GM18861 (cell line): ENCODE measurements at regions not wholly inside any gene's neighbourhood (a gene's known extent, or its start where the extent isn't known, plus 50 kb on each side); places are given as distances from the start of the nearest gene placed in this dataset.
"Not testable (repeated sequence)": the region's sequence is repeated elsewhere in the genome, so short reads cannot be mapped to it uniquely, and the experiment has no call there.

Experiments used
- ATAC-seq: cut with Tn5 transposase; IDR thresholded peaks from one replicate; pipeline ENCODE4 v1.9.1; 2021; ENCODE audit not compliant: unreplicated experiment

GRCh38 chr6:15843226-15843625 lies 180.4 kb upstream of the DTNBP1 start:
- ATAC-seq: no peak

GRCh38 chr6:15842727-15843117 lies 179.9 kb upstream of the DTNBP1 start:
- ATAC-seq: no peak

- no peak for ATAC-seq
Observed at GRCh38 chr6:15841937-15842726, 179.3 kb upstream of the DTNBP1 start.

- no peak for ATAC-seq
Observed at GRCh38 chr6:15839969-15840541, 177.2 kb upstream of the DTNBP1 start.

DNA sequence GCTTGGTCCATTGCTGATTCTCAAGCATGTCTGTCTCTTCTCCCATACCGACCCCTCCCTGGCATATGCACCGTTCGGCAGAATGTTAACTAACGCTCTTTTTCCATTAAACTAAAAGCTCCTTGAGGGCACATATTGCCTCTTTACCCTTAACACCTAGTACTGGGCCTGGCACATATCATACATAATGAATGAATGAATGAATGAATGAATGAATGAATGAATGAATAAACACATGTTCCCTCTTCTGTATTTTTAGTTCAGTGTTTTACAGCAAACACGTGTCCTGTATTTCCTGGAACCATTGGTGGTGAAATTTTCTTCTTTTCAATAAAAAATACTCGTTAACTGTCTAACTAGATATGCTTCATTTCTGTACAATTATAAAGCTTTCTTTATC lies 174.4 kb upstream of the DTNBP1 start:
- no peak for ATAC-seq

GRCh38 chr6:15832841-15833240 lies 170.0 kb upstream of the DTNBP1 start:
- no peak for ATAC-seq

DNA sequence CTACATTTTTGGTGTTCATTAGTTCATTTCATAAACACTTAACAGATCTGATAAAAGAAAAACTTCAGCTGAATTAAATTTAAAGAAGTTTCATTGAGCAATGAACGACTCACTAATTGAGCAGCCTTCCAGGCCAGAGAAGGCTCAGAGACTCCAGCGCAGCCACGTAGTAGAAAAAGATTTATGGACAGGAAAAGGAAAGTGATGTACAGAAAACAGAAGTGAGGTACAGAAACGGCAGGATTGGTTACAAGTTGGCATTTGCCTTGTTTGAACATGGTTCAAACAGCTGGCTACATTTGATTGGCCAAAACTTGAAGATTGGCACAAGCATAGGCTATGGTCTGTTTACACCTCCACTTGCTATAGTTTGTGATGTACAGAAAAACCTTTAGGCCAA lies 166.3 kb upstream of the DTNBP1 start:
- no peak for ATAC-seq

DNA sequence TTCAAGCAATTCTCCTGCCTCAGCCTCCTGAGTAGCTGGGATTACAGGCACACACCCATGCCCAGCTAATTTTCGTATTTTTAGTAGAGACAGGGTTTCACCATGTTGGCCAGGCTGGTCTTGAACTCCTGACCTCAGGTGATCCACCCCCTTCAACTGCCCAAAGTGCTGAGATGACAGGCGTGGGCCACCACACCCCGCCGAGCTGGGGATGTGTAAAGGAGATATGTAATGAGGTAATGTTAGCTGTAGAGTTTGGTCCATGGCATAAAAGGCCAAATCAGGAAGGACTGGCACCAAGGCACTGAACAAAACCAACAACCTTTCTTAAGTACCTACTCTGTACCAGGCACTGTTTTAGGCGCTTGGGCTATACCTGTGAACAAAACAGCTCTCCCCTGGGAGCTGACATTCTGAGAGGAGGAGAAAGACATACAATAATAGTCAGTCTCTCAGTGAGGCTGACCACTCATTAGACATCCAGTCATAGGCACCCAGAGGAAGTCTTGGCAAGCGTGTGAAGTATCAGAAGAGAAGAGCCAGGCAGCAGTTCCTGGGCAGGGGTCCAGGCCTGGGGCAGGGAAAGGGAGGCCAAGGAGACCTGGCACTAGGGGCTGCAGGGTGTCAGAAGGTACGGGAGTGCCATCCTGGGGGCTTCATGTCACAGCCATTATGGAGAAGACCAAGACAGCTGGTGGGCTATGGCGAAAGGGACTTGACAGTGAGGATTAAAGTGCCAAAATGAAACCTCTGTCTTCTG lies 164.8 kb upstream of the DTNBP1 start:
- ATAC-seq: no peak

- no peak for ATAC-seq
Observed at GRCh38 chr6:15826814-15827318, 164.0 kb upstream of the DTNBP1 start.

GRCh38 chr6:15825332-15825930 lies 162.6 kb upstream of the DTNBP1 start:
- no peak for ATAC-seq

- ATAC-seq: no peak
Observed at GRCh38 chr6:15824811-15825210, 162.0 kb upstream of the DTNBP1 start.

DNA sequence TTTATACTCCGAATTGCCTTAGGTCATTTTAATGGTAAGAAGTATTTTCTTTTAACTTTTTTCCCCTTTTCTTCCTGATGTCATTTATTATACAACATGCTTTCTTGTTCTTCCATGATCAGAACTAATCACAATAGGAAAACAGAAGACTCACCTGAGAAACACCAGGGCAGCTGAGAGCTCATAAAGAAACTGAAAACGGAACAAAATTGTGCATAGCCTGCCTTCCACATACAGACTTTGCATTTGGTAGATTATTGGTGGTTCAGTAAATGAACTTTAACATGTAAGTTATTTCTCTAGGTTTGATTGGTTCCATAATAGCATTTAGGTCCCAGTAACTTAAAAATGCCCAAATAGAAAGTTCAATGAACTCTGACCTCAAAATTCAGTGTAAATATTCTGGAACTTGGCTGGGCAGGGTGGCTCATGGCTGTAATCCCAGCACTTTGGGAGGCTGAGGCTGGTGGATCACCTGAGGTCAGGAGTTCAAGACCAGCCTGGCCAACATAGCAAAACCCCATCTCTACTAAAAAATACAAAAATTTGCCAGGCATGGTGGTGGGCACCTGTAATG lies 161.1 kb upstream of the DTNBP1 start:
- peak; percentile 86 for ATAC-seq

DNA sequence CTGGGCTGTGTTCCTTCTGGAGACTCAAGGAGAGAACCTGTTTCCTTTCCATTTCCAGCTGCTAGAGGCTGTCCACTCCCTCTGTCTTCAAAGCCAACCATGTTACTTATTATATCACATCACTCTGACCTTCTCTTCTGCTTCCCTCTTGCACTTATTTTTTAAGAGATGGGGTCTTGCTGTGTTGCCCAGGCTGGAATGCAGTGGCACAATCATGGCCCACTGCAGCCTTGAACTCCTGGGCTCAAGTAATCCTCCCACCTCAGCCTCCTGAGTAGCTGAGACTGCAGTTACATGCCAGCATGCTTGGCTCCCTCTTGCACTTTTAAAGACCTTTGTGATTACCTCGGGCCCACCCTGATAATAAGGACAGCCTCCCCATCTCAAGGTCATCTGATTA lies 160.0 kb upstream of the DTNBP1 start:
- ATAC-seq: no peak

DNA sequence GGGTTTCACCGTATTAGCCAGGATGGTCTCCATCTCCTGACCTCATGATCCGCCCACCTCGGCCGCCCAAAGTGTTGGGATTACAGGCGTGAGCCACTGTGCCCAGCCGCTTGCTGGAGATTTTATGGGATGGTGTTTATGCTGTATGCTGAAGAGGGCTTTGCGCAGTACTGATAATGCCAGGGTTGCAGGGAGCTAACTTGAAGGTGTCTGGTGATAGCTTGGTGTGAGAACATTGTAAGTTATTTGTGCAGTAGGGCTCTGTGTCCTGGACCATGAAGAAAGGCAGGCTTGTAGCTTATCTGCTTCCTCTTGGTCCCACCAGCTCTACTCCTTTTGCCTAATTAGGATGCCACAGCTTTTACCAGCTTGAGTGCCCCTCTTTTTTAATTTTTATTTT lies 157.0 kb upstream of the DTNBP1 start:
- ATAC-seq: no peak

DNA sequence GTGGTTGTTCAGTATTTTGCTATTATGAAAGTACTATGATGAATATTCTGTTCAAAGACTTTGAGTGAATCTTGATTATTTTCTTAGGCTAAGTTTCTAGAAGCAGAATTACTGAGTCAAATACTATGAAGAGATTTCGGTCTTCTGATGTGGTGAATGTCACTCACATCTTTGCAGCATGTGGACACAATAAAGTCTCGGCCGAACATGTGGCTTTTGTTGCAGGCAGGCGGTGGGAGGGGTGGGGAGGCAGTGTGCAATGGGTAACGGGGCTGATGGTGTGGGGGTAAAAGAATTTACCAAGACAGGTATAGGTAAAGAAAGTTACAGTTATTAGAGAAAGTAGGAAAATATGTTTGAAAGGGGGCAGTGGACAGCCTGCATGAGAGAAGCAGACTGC lies 156.4 kb upstream of the DTNBP1 start:
- no peak for ATAC-seq

- ATAC-seq: no peak
Observed at GRCh38 chr6:15818491-15818890, 155.7 kb upstream of the DTNBP1 start.

- ATAC-seq: no peak
Observed at GRCh38 chr6:15818044-15818443, 155.2 kb upstream of the DTNBP1 start.

GRCh38 chr6:15817100-15817499 lies 154.3 kb upstream of the DTNBP1 start:
- no peak for ATAC-seq

DNA sequence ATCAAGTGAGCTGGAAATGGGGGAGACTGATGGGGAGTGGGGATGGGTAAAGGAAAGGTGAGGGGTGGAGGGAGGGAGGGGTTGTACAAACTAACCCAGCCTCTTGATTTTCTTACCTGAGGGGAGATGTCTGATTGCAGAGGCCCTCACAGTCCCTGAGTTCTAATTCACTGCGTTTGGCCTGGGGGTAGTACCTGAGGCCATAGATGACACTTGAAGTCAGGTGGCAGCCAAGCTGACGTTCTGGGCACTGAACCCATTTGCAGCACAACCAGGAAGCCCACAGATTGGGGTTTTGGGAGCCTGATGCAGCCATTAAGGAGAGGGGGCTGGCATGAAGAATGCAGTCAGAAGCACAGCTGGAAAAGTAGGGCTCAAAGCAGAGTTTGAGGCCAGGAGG lies 153.8 kb upstream of the DTNBP1 start:
- ATAC-seq: no peak

DNA sequence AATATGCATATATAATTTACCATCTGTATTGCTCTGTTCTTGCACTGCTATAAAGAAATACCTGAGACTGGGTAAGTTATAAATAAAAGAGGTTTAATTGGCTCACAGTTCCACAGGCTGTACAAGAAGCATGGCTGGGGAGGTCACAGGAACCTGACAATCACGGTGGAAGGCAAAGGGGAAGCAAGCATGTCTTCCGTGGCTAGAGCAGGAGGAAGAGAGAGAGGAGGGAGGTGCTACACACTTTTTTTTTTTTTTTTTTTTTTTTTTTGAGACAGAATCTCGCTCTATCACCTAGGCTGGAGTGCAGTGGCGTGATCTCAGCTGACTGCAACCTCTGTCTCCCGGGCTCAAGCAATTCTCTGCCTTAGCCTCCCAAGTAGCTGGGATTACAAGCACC lies 150.9 kb upstream of the DTNBP1 start:
- not testable (repeated sequence) for ATAC-seq

DNA sequence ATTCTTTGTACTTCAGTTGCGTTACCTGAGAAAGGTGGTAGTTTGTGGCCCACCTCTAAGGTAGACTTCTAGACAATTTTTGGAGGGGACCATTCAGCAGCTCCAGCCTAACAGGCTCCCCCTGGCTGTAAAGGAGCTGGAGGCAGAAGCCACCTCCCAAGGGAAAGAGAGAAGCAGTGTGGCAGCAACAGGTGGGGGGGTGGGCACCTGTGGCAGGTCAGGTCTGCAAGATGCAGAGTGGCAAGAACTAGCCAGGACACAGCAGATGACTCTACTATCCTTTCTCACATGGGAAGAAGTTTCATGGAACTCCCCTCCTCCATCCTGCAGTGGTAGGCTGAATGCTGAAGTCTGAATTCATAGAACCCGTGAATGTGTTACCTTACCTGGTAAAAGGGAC lies 148.3 kb upstream of the DTNBP1 start:
- ATAC-seq: no peak
